GM12874 (cell line): ENCODE measurements at regions not wholly inside any gene's neighbourhood (a gene's known extent, or its start where the extent isn't known, plus 50 kb on each side); places are given as distances from the start of the nearest gene placed in this dataset.

Source experiments
- CTCF ChIP-seq: IDR thresholded peaks from 2 replicates; pipeline ENCODE4 v1.5.1; 2011; ENCODE audit warnings: low read depth, mild to moderate bottlenecking, control low read depth, low read length, moderate library complexity; ENCODE audit not compliant: insufficient read depth

- TF ChIP-seq CTCF, result no peak
Observed at GRCh38 chr5:61949054-61949678, 356.8 kb upstream of the KIF2A start.

GRCh38 chr5:61949679-61950435 lies 356.1 kb upstream of the KIF2A start:
- no peak for TF ChIP-seq CTCF

- TF ChIP-seq CTCF, result no peak
Observed at GRCh38 chr5:61951295-61951694, 354.7 kb upstream of the KIF2A start.

GRCh38 chr5:61953913-61954312 lies 352.1 kb upstream of the KIF2A start:
- TF ChIP-seq CTCF, result no peak

GRCh38 chr5:61964201-61964600 lies 341.8 kb upstream of the KIF2A start:
- no peak for TF ChIP-seq CTCF

- TF ChIP-seq CTCF, result no peak
Observed at GRCh38 chr5:61965069-61965468, 340.9 kb upstream of the KIF2A start.

GRCh38 chr5:61965490-61965889 lies 340.5 kb upstream of the KIF2A start:
- TF ChIP-seq CTCF, result no peak
